ENCODE measurements at regions not wholly inside any gene's neighbourhood (a gene's known extent, or its start where the extent isn't known, plus 50 kb on each side); places are given as distances from the start of the nearest gene placed in this dataset.

GRCh38 chr15:39204031-39204430 lies 376.8 kb upstream of the THBS1 start:
- POLR2A ChIA-PET = no interaction called here
- TF ChIP-seq HOXD1 (CRISPR knock-in tag; IDR thresholded peaks at IDR 0.05) = no peak
- TF ChIP-seq ZNF18 (CRISPR knock-in tag; IDR thresholded peaks at IDR 0.05; ENCODE audit: insufficient replicate concordance) = no peak
- no peak for TF ChIP-seq ZSCAN31 (CRISPR knock-in tag; IDR thresholded peaks at IDR 0.05; ENCODE audit: low read depth)
- no peak for TF ChIP-seq GABPB1 (CRISPR knock-in tag; IDR thresholded peaks at IDR 0.05)
- no peak for TF ChIP-seq ZNF160 (CRISPR knock-in tag; IDR thresholded peaks at IDR 0.05)
- no peak for TF ChIP-seq ZMYM2 (CRISPR knock-in tag; IDR thresholded peaks at IDR 0.05)
- no peak for TF ChIP-seq MXD4 (CRISPR knock-in tag; IDR thresholded peaks at IDR 0.05)
- TF ChIP-seq NPAS2 (CRISPR knock-in tag; IDR thresholded peaks at IDR 0.05; ENCODE audit: borderline replicate concordance) = no peak
- no peak for TF ChIP-seq JUND (CRISPR knock-in tag; IDR thresholded peaks at IDR 0.05)
- no peak for TF ChIP-seq ZNF407 (CRISPR knock-in tag; IDR thresholded peaks at IDR 0.05; ENCODE audit: not compliant biosample characterization)
- no peak for TF ChIP-seq ZNF574 (CRISPR knock-in tag; IDR thresholded peaks at IDR 0.05)
- no peak for TF ChIP-seq PBX2 (CRISPR knock-in tag; IDR thresholded peaks at IDR 0.05)

More at GRCh38 chr15:39204031-39204430, 376.8 kb upstream of the THBS1 start:
- no peak overlapping the region for H3K4me3 ChIP-seq (replicated peaks in 1 of 3; ENCODE audit: insufficient read depth in 1 of 3, low read depth in 2 of 3, low read length in 3 of 3)
- FAIRE-seq (no peak), ATAC-seq (no peak), DNase-seq (ENCODE audit: low spot score) (no peak)
- CTCF ChIA-PET (ENCODE audit: low intra/inter-chr PET ratio, low total read pairs) = no interaction called here
- H2AFZ ChIP-seq (ENCODE audit: low read length) = no peak overlapping the region
- in situ Hi-C loops (cut with HindIII; ENCODE audit: extremely low pct_ligation_motif_present, low pct_unique_long_range_greater_than_20kb) = no loop called here
- WGBS (ENCODE audit: low lambda C conversion rate) = 82% methylated on average over 1 of the region's 1 CpG
- H3K27ac ChIP-seq (ENCODE audit: extremely low read length, insufficient read depth, low read length) = no peak overlapping the region
- H3K9ac ChIP-seq (ENCODE audit: insufficient read depth, low read depth, low read length) = no peak overlapping the region
- intact Hi-C loops (cut with micrococcal nuclease; ENCODE audit: unreplicated experiment) = no loop called here
- no peaks in the 10 kb centered on the region for H3K36me3 ChIP-seq (replicated peaks in 1 of 2; ENCODE audit: control insufficient read depth in 1 of 2, insufficient read depth in 2 of 2, low read length in 2 of 2)
- H3K79me2 ChIP-seq (ENCODE audit: insufficient read depth, low read length) = no peaks in the 10 kb centered on the region
- no peaks in the 10 kb centered on the region for H3K9me3 ChIP-seq (ENCODE audit: low read length)
- no peaks in the 10 kb centered on the region for H3K27me3 ChIP-seq (ENCODE audit: control insufficient read depth in 1 of 2, insufficient read depth in 2 of 2, low read length in 2 of 2)
- no peaks in the 10 kb centered on the region for H4K20me1 ChIP-seq (ENCODE audit: insufficient read depth, low read length)
- peaks cover 15% of the 10 kb centered on the region for H3K4me1 ChIP-seq (ENCODE audit: insufficient read depth, low read length)
- BruUV-seq (replicated peaks) = no TSS peak
- no peak overlapping the region for H3K4me2 ChIP-seq (ENCODE audit: low read depth, low read length)
